HG03045 (cell line): ENCODE measurements at regions not wholly inside any gene's neighbourhood (a gene's known extent, or its start where the extent isn't known, plus 50 kb on each side); places are given as distances from the start of the nearest gene placed in this dataset.
A peak's percentile ranks its signal among the peaks of the same experiment; 100 is the strongest.

Experiments
- ATAC-seq: cut with Tn5 transposase; IDR thresholded peaks from one replicate; pipeline ENCODE4 v1.9.1; 2021; ENCODE audit warnings: mild to moderate bottlenecking, moderate library complexity; ENCODE audit not compliant: unreplicated experiment

DNA sequence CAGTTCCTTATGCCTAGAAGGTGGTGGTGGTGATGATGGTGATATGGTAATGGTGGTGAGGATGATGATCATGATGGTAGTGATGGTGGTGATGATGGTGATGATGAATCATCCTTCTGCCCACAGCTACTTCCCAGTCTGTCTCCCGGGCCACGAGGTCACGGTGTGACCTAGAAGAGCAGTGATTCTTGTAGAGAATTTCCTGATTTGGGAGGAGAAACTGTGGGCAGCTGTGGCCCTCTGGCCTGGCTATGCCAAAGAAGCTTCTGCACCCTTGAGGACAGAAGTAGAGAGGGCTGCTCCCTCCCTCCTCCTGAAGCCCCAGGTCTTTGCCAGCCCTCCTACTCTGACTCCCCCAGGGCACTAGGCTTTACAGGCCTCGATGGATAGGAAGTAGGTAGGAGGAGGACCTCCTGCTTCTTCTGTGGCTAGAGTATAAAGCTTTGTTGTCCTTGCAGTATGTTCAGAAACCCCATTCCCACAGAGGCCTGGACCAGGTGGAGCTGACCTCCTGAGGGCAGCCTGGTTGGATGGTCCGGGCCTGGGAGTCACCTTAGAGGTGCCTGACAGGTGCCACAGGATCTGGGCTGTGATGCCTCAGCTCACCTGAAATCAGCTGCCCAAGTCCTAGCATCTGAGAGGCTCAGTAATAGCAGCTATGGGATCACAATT lies 57.9 kb upstream of the EPAS1 start:
- no peak for ATAC-seq

GRCh38 chr2:46239847-46240181 lies 57.4 kb upstream of the EPAS1 start:
- ATAC-seq, result no peak

DNA sequence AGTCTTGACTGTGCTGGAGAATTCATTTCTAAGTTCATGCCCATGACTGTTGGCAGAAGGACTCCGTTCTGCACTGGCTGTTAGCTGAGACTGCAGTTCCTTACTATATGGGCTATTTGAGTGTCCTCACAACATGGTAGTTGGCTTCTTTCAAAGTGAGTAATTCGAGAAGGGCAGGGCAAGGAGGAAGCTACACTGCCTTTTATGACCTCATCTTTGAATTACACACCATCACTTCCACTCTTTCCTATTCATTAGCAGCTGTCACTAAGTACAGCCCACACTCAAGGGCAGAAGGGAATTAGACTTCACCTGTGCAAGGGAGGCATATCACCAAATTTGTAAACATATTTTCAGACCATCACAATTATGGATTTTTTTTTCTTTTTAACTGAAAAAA lies 55.9 kb upstream of the EPAS1 start:
- no peak for ATAC-seq

DNA sequence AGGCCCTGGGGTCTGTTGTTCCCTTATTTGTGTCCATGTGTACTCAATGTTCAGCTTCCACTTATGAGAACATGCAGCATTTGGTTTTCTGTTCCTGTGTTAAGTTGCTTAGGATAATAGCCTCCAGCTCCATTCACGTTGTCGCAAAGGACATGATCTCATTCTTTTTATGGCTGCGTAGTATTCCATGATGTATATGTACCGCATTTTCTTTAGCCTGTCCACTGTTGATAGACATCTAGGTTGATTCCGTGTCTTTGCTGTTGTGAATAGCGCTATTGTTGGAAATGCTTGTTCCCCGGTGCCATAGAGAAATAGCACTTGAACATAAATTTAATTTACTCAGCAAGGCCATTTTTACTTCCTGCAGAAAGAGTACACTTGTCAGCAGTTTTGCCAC lies 51.3 kb upstream of the EPAS1 start:
- no peak for ATAC-seq

GRCh38 chr2:46246790-46247189 lies 50.4 kb upstream of the EPAS1 start:
- ATAC-seq, result peak; percentile 66
